GM12864 (cell line): ENCODE measurements at regions not wholly inside any gene's neighbourhood (a gene's known extent, or its start where the extent isn't known, plus 50 kb on each side); places are given as distances from the start of the nearest gene placed in this dataset.

ENCODE experiments used
- DNase-seq: peaks from one replicate; pipeline ENCODE4 v3.0.0-alpha.2; 2011; ENCODE audit warnings: low read depth
- H3K4me3 ChIP-seq: 2 replicates; pipeline ENCODE4 v1.5.1; 2011; ENCODE audit warnings: mild to moderate bottlenecking, low read depth, low read length, control low read depth
- TF ChIP-seq, protein P1 (sequence below): IDR thresholded peaks from 2 replicates; pipeline ENCODE4 v1.5.1; 2011; ENCODE audit warnings: low read depth, mild to moderate bottlenecking, moderate library complexity, low read length, control low read depth, inconsistent platforms; ENCODE audit errors: missing control alignments

GRCh38 chr2:34844629-34845028 is 1245.5 kb upstream of the FAM98A start:
- no peak overlapping the region for H3K4me3 ChIP-seq
- DNase-seq, result no peak
- TF ChIP-seq, protein P1, sequence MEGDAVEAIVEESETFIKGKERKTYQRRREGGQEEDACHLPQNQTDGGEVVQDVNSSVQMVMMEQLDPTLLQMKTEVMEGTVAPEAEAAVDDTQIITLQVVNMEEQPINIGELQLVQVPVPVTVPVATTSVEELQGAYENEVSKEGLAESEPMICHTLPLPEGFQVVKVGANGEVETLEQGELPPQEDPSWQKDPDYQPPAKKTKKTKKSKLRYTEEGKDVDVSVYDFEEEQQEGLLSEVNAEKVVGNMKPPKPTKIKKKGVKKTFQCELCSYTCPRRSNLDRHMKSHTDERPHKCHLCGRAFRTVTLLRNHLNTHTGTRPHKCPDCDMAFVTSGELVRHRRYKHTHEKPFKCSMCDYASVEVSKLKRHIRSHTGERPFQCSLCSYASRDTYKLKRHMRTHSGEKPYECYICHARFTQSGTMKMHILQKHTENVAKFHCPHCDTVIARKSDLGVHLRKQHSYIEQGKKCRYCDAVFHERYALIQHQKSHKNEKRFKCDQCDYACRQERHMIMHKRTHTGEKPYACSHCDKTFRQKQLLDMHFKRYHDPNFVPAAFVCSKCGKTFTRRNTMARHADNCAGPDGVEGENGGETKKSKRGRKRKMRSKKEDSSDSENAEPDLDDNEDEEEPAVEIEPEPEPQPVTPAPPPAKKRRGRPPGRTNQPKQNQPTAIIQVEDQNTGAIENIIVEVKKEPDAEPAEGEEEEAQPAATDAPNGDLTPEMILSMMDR, result no peak

GRCh38 chr2:34838408-34838807 is 1239.3 kb upstream of the FAM98A start:
- TF ChIP-seq, protein P1, result no peak
- no peak for DNase-seq
- no peak overlapping the region for H3K4me3 ChIP-seq

- no peak overlapping the region for H3K4me3 ChIP-seq
- DNase-seq, result no peak
- TF ChIP-seq, protein P1, result no peak
Measured at GRCh38 chr2:34836361-34836760, 1237.3 kb upstream of the FAM98A start.

DNA sequence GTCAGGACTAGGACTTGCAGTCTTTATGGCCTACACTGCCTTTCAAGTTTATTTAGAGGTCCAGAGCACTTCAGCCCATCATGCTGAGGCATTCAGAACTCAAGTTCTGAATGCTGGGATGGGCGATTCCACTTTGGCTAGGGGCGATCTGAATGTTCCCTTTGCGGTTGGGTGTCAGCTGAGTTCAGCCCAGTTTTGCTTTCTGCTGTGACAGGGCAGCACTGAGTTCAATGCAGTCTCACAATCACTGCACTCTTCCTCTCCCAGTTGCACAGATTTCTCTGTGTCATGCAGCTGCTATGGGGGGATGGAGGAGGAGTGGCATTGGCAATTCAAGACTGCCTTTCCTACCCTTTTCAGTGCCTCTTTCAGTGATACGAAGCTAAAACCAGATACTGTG is 1232.0 kb upstream of the FAM98A start:
- TF ChIP-seq, protein P1, result no peak
- no peak overlapping the region for H3K4me3 ChIP-seq
- DNase-seq, result no peak

DNA sequence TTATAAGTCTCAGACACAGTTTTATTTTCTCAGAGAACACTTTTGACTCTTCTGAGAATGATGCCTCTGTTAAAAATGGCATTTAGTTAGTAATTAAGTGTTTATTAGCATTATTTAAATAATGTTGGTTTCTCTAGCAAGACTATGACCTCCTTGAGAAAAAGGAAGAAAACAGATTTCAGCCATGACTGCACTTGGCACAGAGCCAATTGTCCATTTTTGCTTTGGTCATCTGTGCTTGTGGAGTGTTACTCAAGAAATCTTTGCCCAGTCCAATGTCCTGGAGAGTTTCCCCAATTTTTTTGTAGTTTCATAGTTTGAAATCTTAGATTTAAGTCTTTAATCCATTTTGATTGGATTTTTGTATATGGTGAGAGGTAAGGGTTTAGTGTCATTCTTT is 1229.4 kb upstream of the FAM98A start:
- no peak overlapping the region for H3K4me3 ChIP-seq
- DNase-seq, result no peak
- TF ChIP-seq, protein P1, result no peak

DNA sequence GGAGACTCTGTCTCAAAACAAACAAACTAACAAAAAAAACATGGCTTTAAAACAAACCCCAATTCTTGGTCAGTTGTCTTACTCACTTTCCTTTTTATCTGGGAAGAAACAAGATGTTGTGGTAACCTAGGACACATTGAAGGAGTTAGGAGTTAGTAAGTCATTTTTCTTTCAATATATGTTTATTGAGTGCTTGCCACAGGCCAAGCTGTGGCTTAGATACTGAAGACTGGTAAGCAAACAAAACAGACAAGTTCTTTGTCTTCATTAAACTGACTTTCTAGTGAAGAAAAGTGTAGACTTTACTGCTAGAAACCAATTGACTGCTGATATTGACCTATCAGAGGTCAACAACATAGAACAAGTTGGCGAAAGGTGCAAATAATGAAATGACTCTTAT is 1228.3 kb upstream of the FAM98A start:
- DNase-seq, result no peak
- TF ChIP-seq, protein P1, result no peak
- no peak overlapping the region for H3K4me3 ChIP-seq

- DNase-seq, result no peak
- TF ChIP-seq, protein P1, result no peak
- H3K4me3 ChIP-seq, result no peak overlapping the region
Measured at GRCh38 chr2:34825686-34826085, 1226.6 kb upstream of the FAM98A start.
